ENCODE measurements at regions not wholly inside any gene's neighbourhood (a gene's known extent, or its start where the extent isn't known, plus 50 kb on each side); places are given as distances from the start of the nearest gene placed in this dataset.

DNA sequence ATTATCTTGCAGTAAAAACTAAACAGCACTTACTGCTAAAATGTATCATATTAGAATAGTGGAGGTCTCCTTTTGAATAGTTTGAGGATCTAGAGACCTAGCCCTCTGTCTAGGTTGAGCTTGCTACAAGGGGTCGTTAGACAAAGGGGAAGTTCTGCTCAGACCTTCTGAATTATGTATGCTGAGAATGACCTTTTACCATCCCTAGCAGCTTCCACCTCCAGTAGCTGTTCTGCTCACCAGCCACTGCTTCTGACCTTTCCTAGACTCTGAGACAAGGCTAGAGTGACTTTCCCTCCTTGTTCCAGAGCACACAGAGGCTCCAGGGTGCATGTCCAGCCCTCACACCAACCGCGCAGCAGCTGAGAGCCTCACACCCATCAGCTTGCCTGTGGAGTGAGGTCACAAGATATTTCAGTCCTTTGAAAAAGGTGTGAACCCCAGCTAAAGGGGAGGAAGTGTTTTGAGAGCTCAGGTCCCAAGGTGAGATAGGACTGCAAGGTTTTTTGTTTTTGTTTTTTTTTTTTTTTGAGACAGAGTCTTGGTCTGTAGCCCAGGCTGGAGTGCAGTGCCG, 289.3 kb upstream of the TNP1 start:
- POLR2A ChIA-PET (ENCODE audit: unreplicated experiment), result no interaction called here

DNA sequence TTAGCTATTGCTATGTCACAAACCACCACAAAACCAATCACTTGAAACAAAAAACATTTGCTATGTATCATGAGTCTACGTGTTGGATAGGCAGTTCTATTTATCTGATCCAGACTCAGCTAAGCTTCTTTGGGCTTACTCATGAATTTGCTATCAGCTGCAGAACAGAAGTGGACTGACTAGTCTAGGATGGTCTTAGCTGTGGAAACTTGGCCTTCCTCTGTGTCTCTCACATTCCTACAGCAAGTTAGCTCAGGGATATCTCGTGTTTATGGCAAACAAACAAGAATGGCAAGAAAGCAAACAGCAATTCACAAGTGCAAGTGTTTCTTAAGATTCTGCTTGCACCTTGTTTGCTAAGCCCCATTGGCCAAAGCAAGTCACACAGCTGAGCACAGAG, 288.0 kb upstream of the TNP1 start:
- intact Hi-C loops (cut with micrococcal nuclease; ENCODE audit: unreplicated experiment), result no loop called here
- POLR2A ChIA-PET (ENCODE audit: unreplicated experiment), result no interaction called here

More for the DNA sequence above, 289.3 kb upstream of the TNP1 start:
- Histone ChIP-seq H2AFZ (no peak overlapping the region), H3K36me3 (ENCODE audit: low read depth) (no peaks in the 10 kb centered on the region), H3K9me2 (ENCODE audit: insufficient read depth) (no peaks in the 10 kb centered on the region; the same call in 1 of the 2 replicates), H3K4me2 (no peak overlapping the region), H3F3A (ENCODE audit: insufficient read depth, low read depth) (no peaks in the 10 kb centered on the region), H3K4me3 (no peak overlapping the region), H3K79me2 (ENCODE audit: low read depth) (no peaks in the 10 kb centered on the region), H3K9me3 (ENCODE audit: insufficient read depth, low read depth) (no peaks in the 10 kb centered on the region), H3K27ac (no peak overlapping the region), H3K4me1 (replicated peaks; ENCODE audit: insufficient read depth) (no peaks in the 10 kb centered on the region; the same call in 1 of the 2 replicates), H3K27me3 (ENCODE audit: insufficient read depth, low read depth) (no peaks in the 10 kb centered on the region), H4K20me1 (ENCODE audit: insufficient read depth) (no peaks in the 10 kb centered on the region)
- BruUV-seq (replicated peaks), result no TSS peak
- no peak for TF ChIP-seq EZH2 (IDR thresholded peaks at IDR 0.05; ENCODE audit: low read depth)
- TF ChIP-seq, protein P1, sequence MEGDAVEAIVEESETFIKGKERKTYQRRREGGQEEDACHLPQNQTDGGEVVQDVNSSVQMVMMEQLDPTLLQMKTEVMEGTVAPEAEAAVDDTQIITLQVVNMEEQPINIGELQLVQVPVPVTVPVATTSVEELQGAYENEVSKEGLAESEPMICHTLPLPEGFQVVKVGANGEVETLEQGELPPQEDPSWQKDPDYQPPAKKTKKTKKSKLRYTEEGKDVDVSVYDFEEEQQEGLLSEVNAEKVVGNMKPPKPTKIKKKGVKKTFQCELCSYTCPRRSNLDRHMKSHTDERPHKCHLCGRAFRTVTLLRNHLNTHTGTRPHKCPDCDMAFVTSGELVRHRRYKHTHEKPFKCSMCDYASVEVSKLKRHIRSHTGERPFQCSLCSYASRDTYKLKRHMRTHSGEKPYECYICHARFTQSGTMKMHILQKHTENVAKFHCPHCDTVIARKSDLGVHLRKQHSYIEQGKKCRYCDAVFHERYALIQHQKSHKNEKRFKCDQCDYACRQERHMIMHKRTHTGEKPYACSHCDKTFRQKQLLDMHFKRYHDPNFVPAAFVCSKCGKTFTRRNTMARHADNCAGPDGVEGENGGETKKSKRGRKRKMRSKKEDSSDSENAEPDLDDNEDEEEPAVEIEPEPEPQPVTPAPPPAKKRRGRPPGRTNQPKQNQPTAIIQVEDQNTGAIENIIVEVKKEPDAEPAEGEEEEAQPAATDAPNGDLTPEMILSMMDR (conservative IDR thresholded peaks at IDR 0.05), result no peak
- intact Hi-C loops (cut with micrococcal nuclease; ENCODE audit: unreplicated experiment), result no loop called here
- CTCF ChIA-PET, result interaction anchor here (0.5 kb wide), 1 partner anchor 164 kb away, joined by 3 read pairs; no protein-coding TSS in a partner anchor
- DNase-seq, result no peak

DNA sequence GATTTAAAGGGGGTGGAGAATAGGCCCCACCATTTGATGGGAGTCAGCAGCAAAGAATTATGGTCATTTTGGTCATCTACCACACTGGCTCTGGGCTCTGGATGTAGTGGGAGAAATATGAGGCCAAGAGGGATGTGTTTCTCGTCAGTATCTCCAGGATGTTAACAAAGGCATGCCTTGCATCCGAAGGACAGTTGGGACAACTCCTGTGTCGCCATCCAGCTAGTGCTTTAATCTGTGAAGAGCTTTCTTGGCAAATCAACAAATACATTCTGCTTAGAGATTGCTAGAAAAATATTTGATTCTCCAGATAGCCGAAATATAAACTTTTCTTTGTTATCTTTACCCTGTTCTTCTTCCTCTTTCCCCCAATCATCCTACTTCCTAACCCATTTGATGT, 287.1 kb upstream of the TNP1 start:
- H3K36me3 ChIP-seq (ENCODE audit: low read depth), result no peaks in the 10 kb centered on the region
- TF ChIP-seq, protein P1 (conservative IDR thresholded peaks at IDR 0.05), result no peak
- TF ChIP-seq EZH2 (IDR thresholded peaks at IDR 0.05; ENCODE audit: low read depth), result no peak
- no peaks in the 10 kb centered on the region for H3K27me3 ChIP-seq (ENCODE audit: insufficient read depth, low read depth)
- intact Hi-C loops (cut with micrococcal nuclease; ENCODE audit: unreplicated experiment), result no loop called here
- H3K27ac ChIP-seq, result no peak overlapping the region
- no peaks in the 10 kb centered on the region for H3K79me2 ChIP-seq (ENCODE audit: low read depth)
- DNase-seq, result no peak
- H3K9me3 ChIP-seq (ENCODE audit: insufficient read depth, low read depth), result peaks cover 10% of the 10 kb centered on the region; the same call in 1 of the 2 replicates
- POLR2A ChIA-PET (ENCODE audit: unreplicated experiment), result no interaction called here
- no peak overlapping the region for H3K4me2 ChIP-seq
- CTCF ChIA-PET, result no interaction called here
- BruUV-seq (replicated peaks), result no TSS peak
- no peak overlapping the region for H2AFZ ChIP-seq
- H3K4me1 ChIP-seq (replicated peaks; ENCODE audit: insufficient read depth), result no peaks in the 10 kb centered on the region; the same call in 1 of the 2 replicates
- H4K20me1 ChIP-seq (ENCODE audit: insufficient read depth), result no peaks in the 10 kb centered on the region
- H3K9me2 ChIP-seq (ENCODE audit: insufficient read depth), result no peaks in the 10 kb centered on the region; the same call in 1 of the 2 replicates
- no peak overlapping the region for H3K4me3 ChIP-seq
- no peaks in the 10 kb centered on the region for H3F3A ChIP-seq (ENCODE audit: insufficient read depth, low read depth)

More for the DNA sequence above, 288.0 kb upstream of the TNP1 start:
- TF ChIP-seq, protein P1 (conservative IDR thresholded peaks at IDR 0.05), result no peak
- TF ChIP-seq EZH2 (IDR thresholded peaks at IDR 0.05; ENCODE audit: low read depth), result no peak
- CTCF ChIA-PET, result interaction anchor here (1.2 kb wide), 1 partner anchor 449 kb away, joined by 4 read pairs; no protein-coding TSS in a partner anchor
- Histone ChIP-seq H4K20me1 (ENCODE audit: insufficient read depth) (no peaks in the 10 kb centered on the region), H3K79me2 (ENCODE audit: low read depth) (no peaks in the 10 kb centered on the region), H3K4me1 (replicated peaks; ENCODE audit: insufficient read depth) (no peaks in the 10 kb centered on the region; the same call in 1 of the 2 replicates), H2AFZ (no peak overlapping the region), H3K27ac (no peak overlapping the region), H3K9me2 (ENCODE audit: insufficient read depth) (no peaks in the 10 kb centered on the region; the same call in 1 of the 2 replicates), H3K9me3 (ENCODE audit: insufficient read depth, low read depth) (peaks cover 4% of the 10 kb centered on the region; the same call in 1 of the 2 replicates), H3K36me3 (ENCODE audit: low read depth) (no peaks in the 10 kb centered on the region), H3K27me3 (ENCODE audit: insufficient read depth, low read depth) (no peaks in the 10 kb centered on the region), H3K4me3 (no peak overlapping the region), H3K4me2 (no peak overlapping the region), H3F3A (ENCODE audit: insufficient read depth, low read depth) (no peaks in the 10 kb centered on the region)
- peak in 1 of 2 experiments; percentile 35 for DNase-seq
- no TSS peak for BruUV-seq (replicated peaks)

All from PC-9 (cell line).